GM12864 (cell line): ENCODE measurements at regions not wholly inside any gene's neighbourhood (a gene's known extent, or its start where the extent isn't known, plus 50 kb on each side); places are given as distances from the start of the nearest gene placed in this dataset.

Experiments
- DNase-seq: peaks from one replicate; pipeline ENCODE4 v3.0.0-alpha.2; 2011; ENCODE audit warnings: low read depth
- H3K4me3 ChIP-seq: 2 replicates; pipeline ENCODE4 v1.5.1; 2011; ENCODE audit warnings: mild to moderate bottlenecking, low read depth, low read length, control low read depth
- CTCF ChIP-seq: IDR thresholded peaks from 2 replicates; pipeline ENCODE4 v1.5.1; 2011; ENCODE audit warnings: low read depth, mild to moderate bottlenecking, moderate library complexity, low read length, control low read depth, inconsistent platforms; ENCODE audit errors: missing control alignments

GRCh38 chr3:194079702-194080172, 56.2 kb upstream of the HES1 start:
- no peak overlapping the region for H3K4me3 ChIP-seq
- TF ChIP-seq CTCF, result no peak
- DNase-seq, result no peak

GRCh38 chr3:194080436-194080835, 55.5 kb upstream of the HES1 start:
- no peak for DNase-seq
- H3K4me3 ChIP-seq, result no peak overlapping the region
- TF ChIP-seq CTCF, result no peak

DNA sequence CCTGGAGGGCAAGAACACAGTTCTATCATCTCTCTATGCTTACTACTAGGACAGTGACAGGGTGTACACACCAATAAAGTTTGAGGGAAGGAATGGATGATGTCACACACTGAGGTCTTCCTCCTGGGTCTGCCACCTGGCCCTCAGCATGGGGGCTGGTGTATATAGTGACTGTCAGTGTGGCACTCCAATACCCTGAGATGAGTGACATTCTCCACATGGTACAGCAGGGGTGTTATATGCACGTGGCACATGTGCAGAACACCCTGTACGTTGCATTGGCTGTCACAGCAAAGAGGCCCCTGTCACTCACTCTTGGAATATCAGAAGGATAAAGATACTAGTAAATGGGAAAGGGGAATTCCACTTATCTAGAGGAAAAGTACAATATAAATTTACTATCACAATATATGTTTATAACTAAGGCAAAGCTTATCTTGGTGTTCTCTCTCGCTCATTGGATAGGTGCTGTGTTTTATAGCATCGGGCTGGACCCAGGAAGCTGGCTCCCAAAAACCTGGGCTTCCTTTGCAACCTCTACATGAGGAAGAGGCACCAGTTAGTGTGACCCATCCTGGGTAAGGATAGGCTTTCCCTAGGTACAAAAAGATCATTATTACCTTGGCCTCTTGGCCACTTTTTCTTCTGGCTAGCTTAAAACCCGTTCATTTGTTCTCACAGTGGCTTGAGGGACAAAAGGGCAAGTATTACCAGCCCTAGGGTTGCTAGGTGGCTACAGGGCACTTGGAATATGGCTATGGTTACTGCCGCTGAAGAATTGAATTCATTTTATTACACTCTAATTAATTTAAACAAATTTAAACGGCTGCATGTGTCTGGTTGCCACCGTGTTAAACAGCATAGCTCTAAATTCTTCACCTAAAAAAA, 54.8 kb upstream of the HES1 start:
- no peak overlapping the region for H3K4me3 ChIP-seq
- DNase-seq, result no peak
- no peak for TF ChIP-seq CTCF

GRCh38 chr3:194081826-194082225, 54.1 kb upstream of the HES1 start:
- DNase-seq, result no peak
- no peak overlapping the region for H3K4me3 ChIP-seq
- TF ChIP-seq CTCF, result no peak

GRCh38 chr3:194082743-194083636, 53.0 kb upstream of the HES1 start:
- H3K4me3 ChIP-seq, result no peak overlapping the region
- TF ChIP-seq CTCF, result no peak
- DNase-seq, result no peak

GRCh38 chr3:194083637-194084224, 52.2 kb upstream of the HES1 start:
- no peak for TF ChIP-seq CTCF
- no peak overlapping the region for H3K4me3 ChIP-seq
- no peak for DNase-seq
